ENCODE measurements at regions not wholly inside any gene's neighbourhood (a gene's known extent, or its start where the extent isn't known, plus 50 kb on each side); places are given as distances from the start of the nearest gene placed in this dataset.

GRCh38 chr6:126440923-126441322 lies 101.0 kb downstream of the CENPW start:
- no peak overlapping the region for H4K91ac ChIP-seq (ENCODE audit: insufficient read length, low read depth, low read length)
- no peak overlapping the region for H3K4me3 Mint-ChIP-seq
- no peak overlapping the region for H3K4me2 ChIP-seq (ENCODE audit: insufficient read depth, insufficient read length, low read length)
- no peaks in the 10 kb centered on the region for H4K20me1 ChIP-seq (ENCODE audit: control insufficient read depth, insufficient read depth, insufficient read length)
- H4K5ac ChIP-seq (ENCODE audit: insufficient read length, low read depth, low read length), result no peak overlapping the region
- H3K56ac ChIP-seq (ENCODE audit: insufficient read length, low read depth, low read length), result no peak overlapping the region
- H3K9me3 Mint-ChIP-seq, result no peaks in the 10 kb centered on the region; a peak in 1 of 5 replicates
- no peaks in the 10 kb centered on the region for H3K27me3 Mint-ChIP-seq (ENCODE audit: low read depth)
- H2BK5ac ChIP-seq (ENCODE audit: insufficient read length, low read length), result no peak overlapping the region
- H2BK120ac ChIP-seq (ENCODE audit: low read depth, low read length, poor library complexity, severe bottlenecking), result no peak overlapping the region
- H3K27me3 ChIP-seq (ENCODE audit: insufficient read depth, low read length), result no peaks in the 10 kb centered on the region
- no peaks in the 10 kb centered on the region for H3K79me1 ChIP-seq (ENCODE audit: insufficient read depth, low read depth, low read length, poor library complexity, severe bottlenecking)
- no peak overlapping the region for H3K27ac Mint-ChIP-seq
- no peaks in the 10 kb centered on the region for H3K36me3 Mint-ChIP-seq (ENCODE audit: insufficient read depth in 1 of 3, low read depth in 3 of 3)
- no peaks in the 10 kb centered on the region for H3K4me1 ChIP-seq (ENCODE audit: insufficient read depth, low read length)
- H3K4me1 Mint-ChIP-seq, result peaks cover 2 to 6% of the 10 kb centered on the region in 2 experiments
- no peak overlapping the region for H2AFZ ChIP-seq (ENCODE audit: low read length)
- H2AK5ac ChIP-seq (ENCODE audit: insufficient read length, low read length), result no peak overlapping the region
- no peaks in the 10 kb centered on the region for H3K9me3 ChIP-seq (ENCODE audit: control insufficient read depth, low read depth, low read length)
- H2BK20ac ChIP-seq (ENCODE audit: low read depth, low read length, poor library complexity, severe bottlenecking), result no peak overlapping the region
- no peaks in the 10 kb centered on the region for H3K79me2 ChIP-seq (ENCODE audit: insufficient read depth, low read length)
- WGBS (ENCODE audit: extremely low coverage, insufficient read length, low lambda C conversion rate), result no CpG with 5 or more reads among the region's 2 CpGs
- no peak for DNase-seq
- no peaks in the 10 kb centered on the region for H3K23me2 ChIP-seq (ENCODE audit: insufficient read length, low read depth, low read length, poor library complexity, severe bottlenecking)
- H3K14ac ChIP-seq (ENCODE audit: insufficient read depth, low read length), result no peak overlapping the region
- no peak overlapping the region for H2BK12ac ChIP-seq (ENCODE audit: insufficient read length, low read depth, low read length)
- no peak overlapping the region for H3K27ac ChIP-seq (ENCODE audit: insufficient read length, low read depth, low read length)
- no peak overlapping the region for H3K9ac ChIP-seq (ENCODE audit: extremely low read depth, insufficient read length, low read length)
- no peak overlapping the region for H3K4ac ChIP-seq (ENCODE audit: low read depth, low read length)
- no peak overlapping the region for H3K23ac ChIP-seq (ENCODE audit: insufficient read length, low read depth, low read length)
- H2BK15ac ChIP-seq (ENCODE audit: low read depth, low read length), result no peak overlapping the region
- H3T11ph ChIP-seq (ENCODE audit: low read length), result no peak overlapping the region
- TF ChIP-seq CTCF (conservative IDR thresholded peaks at IDR 0.05), result no peak
- H4K8ac ChIP-seq (replicated peaks; ENCODE audit: insufficient read length, low read depth, low read length), result no peak overlapping the region
- no peak overlapping the region for H3K18ac ChIP-seq (ENCODE audit: insufficient read length, low read depth, low read length)

All from H9 (cell line).